Mesenchymal stem cell (in vitro differentiated cells and primary cell): ENCODE measurements at regions not wholly inside any gene's neighbourhood (a gene's known extent, or its start where the extent isn't known, plus 50 kb on each side); places are given as distances from the start of the nearest gene placed in this dataset.

Source experiments
- DNase-seq: peaks from one replicate; pipeline ENCODE4 v3.0.0-alpha.2; 2013
- H2AFZ ChIP-seq: one replicate; pipeline ENCODE4 v1.6.1; 2013; ENCODE audit warnings: low read depth, mild to moderate bottlenecking, control low read depth, inconsistent platforms, low read length, moderate library complexity
- H2AK5ac ChIP-seq: 2 replicates; pipeline ENCODE4 v1.6.1; 2013; ENCODE audit warnings: low read length, moderate library complexity, mild to moderate bottlenecking, inconsistent platforms; ENCODE audit not compliant: severe bottlenecking
- H2BK120ac ChIP-seq: one replicate; pipeline ENCODE4 v1.6.1; 2013; ENCODE audit warnings: low read depth, mild to moderate bottlenecking, inconsistent platforms, low read length, moderate library complexity
- H2BK12ac ChIP-seq, 2 experiments: one replicate each; pipeline ENCODE4 v1.6.1; 2013; ENCODE audit warnings: inconsistent platforms in 2 of 2, low read length in 2 of 2, mild to moderate bottlenecking in 2 of 2, moderate library complexity in 2 of 2, control low read depth in 1 of 2
- H2BK15ac ChIP-seq: one replicate; pipeline ENCODE4 v1.6.1; 2013; ENCODE audit warnings: mild to moderate bottlenecking, low read depth, inconsistent platforms; ENCODE audit not compliant: poor library complexity, severe bottlenecking
- H2BK5ac ChIP-seq: 2 replicates; pipeline ENCODE4 v1.6.1; 2013; ENCODE audit warnings: low read depth, mild to moderate bottlenecking, low read length, control low read depth, inconsistent platforms; ENCODE audit not compliant: poor library complexity, severe bottlenecking
- H3K14ac ChIP-seq, 2 experiments: one replicate each; pipeline ENCODE4 v1.6.1; 2013; ENCODE audit warnings: inconsistent platforms in 2 of 2, low read length in 2 of 2, control low read depth in 1 of 2, mild to moderate bottlenecking in 1 of 2, moderate library complexity in 1 of 2
- H3K18ac ChIP-seq, 2 experiments: one replicate each; pipeline ENCODE4 v1.6.1; 2013; ENCODE audit warnings: inconsistent platforms in 2 of 2, low read length in 2 of 2, control low read depth in 1 of 2, low read depth in 1 of 2, mild to moderate bottlenecking in 1 of 2
- H3K23ac ChIP-seq, 2 experiments: one replicate each; pipeline ENCODE4 v1.6.1; 2013; ENCODE audit warnings: inconsistent platforms in 2 of 2, low read length in 2 of 2, mild to moderate bottlenecking in 2 of 2, moderate library complexity in 2 of 2, control low read depth in 1 of 2
- H3K27ac ChIP-seq: 2 replicates; pipeline ENCODE4 v1.5.1; 2013; ENCODE audit warnings: mild to moderate bottlenecking, moderate library complexity, low read length, control low read depth, inconsistent platforms; ENCODE audit not compliant: poor library complexity, severe bottlenecking
- H3K27me3 ChIP-seq, 2 experiments: 2 replicates each; pipeline versions ENCODE4 v1.6.1 to v1.7.0; 2013; ENCODE audit warnings: low read length in 2 of 2, mild to moderate bottlenecking in 2 of 2, moderate library complexity in 2 of 2, control low read depth in 1 of 2, inconsistent platforms in 1 of 2; ENCODE audit not compliant: control insufficient read depth in 1 of 2, insufficient read depth in 1 of 2
- H3K36me3 ChIP-seq, 2 experiments: 2 replicates each; pipeline versions ENCODE4 v1.6.1 to v1.7.0; 2013; ENCODE audit warnings: low read length in 2 of 2, control low read depth in 1 of 2, inconsistent platforms in 1 of 2, low read depth in 1 of 2, mild to moderate bottlenecking in 1 of 2; ENCODE audit not compliant: insufficient read depth in 2 of 2, control insufficient read depth in 1 of 2
- H3K4ac ChIP-seq, 2 experiments: one replicate each; pipeline ENCODE4 v1.6.1; 2013; ENCODE audit warnings: inconsistent platforms in 2 of 2, low read length in 2 of 2, mild to moderate bottlenecking in 2 of 2, moderate library complexity in 2 of 2, control low read depth in 1 of 2, low read depth in 1 of 2
- H3K4me1 ChIP-seq: 2 replicates; pipeline ENCODE4 v1.6.1; 2013; ENCODE audit warnings: low read depth, low read length, control low read depth; ENCODE audit not compliant: control insufficient read depth, insufficient read depth
- H3K4me2 ChIP-seq: 2 replicates; pipeline ENCODE4 v1.6.1; 2013; ENCODE audit warnings: low read length, mild to moderate bottlenecking, inconsistent platforms; ENCODE audit not compliant: poor library complexity, severe bottlenecking
- H3K4me3 ChIP-seq, 2 experiments: 2 replicates each; pipeline versions ENCODE4 v1.5.1 to v1.7.0; 2013; ENCODE audit warnings: low read length in 2 of 2, mild to moderate bottlenecking in 2 of 2, control low read depth in 1 of 2, low read depth in 1 of 2; ENCODE audit not compliant: insufficient read depth in 1 of 2
- H3K79me1 ChIP-seq: replicated peaks from 2 replicates; pipeline ENCODE4 v1.6.1; 2013; ENCODE audit warnings: mild to moderate bottlenecking, control low read depth, low read length, inconsistent platforms; ENCODE audit not compliant: poor library complexity, severe bottlenecking
- H3K9ac ChIP-seq: 2 replicates; pipeline ENCODE4 v1.7.0; 2013; ENCODE audit warnings: mild to moderate bottlenecking, low read length, moderate library complexity
- H3K9me3 ChIP-seq: 2 replicates; pipeline ENCODE4 v1.7.0; 2013; ENCODE audit warnings: mild to moderate bottlenecking, low read length; ENCODE audit not compliant: control insufficient read depth
- H4K8ac ChIP-seq: one replicate; pipeline ENCODE4 v1.6.1; 2013; ENCODE audit warnings: inconsistent platforms, mild to moderate bottlenecking, low read length, moderate library complexity
- H4K91ac ChIP-seq: one replicate; pipeline ENCODE4 v1.6.1; 2013; ENCODE audit warnings: mild to moderate bottlenecking, low read length, inconsistent platforms
- WGBS: methylation state at CpG from one replicate; pipeline ENCODE4 v1.1.7; 2013; ENCODE audit warnings: mixed read lengths; 5-methylcytosine and 5-hydroxymethylcytosine counted together

GRCh38 chr21:41681348-41681801 is 85.5 kb downstream of the RIPK4 start:
- WGBS, result 87% methylated on average over 20 of the region's 20 CpGs
- Histone ChIP-seq H3K4ac (no peak overlapping the region), H2AFZ (no peak overlapping the region), H4K91ac (no peak overlapping the region), H3K27ac (no peak overlapping the region), H2AK5ac (no peak overlapping the region), H3K27me3 (peaks cover 0 to 7% of the 10 kb centered on the region in 2 experiments), H3K36me3 (no peaks in the 10 kb centered on the region), H3K14ac (no peak overlapping the region), H3K4me2 (no peak overlapping the region), H3K9me3 (no peaks in the 10 kb centered on the region), H2BK120ac (no peak overlapping the region), H3K23ac (no peak overlapping the region), H3K4me1 (peaks cover 30% of the 10 kb centered on the region), H4K8ac (no peak overlapping the region), H3K4me3 (no peak overlapping the region), H3K18ac (no peak overlapping the region), H2BK5ac (no peak overlapping the region), H2BK12ac (no peak overlapping the region), H3K9ac (no peak overlapping the region), H3K79me1 (no peaks in the 10 kb centered on the region), H2BK15ac (no peak overlapping the region)
- DNase-seq, result no peak

GRCh38 chr21:41680444-41681347 is 86.2 kb downstream of the RIPK4 start:
- H2BK5ac ChIP-seq, result no peak overlapping the region
- H2BK12ac ChIP-seq, result no peak overlapping the region
- no peak overlapping the region for H2BK120ac ChIP-seq
- no peak overlapping the region for H3K4me2 ChIP-seq
- no peaks in the 10 kb centered on the region for H3K36me3 ChIP-seq
- no peak overlapping the region for H3K14ac ChIP-seq
- no peak overlapping the region for H3K23ac ChIP-seq
- DNase-seq, result no peak
- peaks cover 30% of the 10 kb centered on the region for H3K4me1 ChIP-seq
- H3K4me3 ChIP-seq, result no peak overlapping the region
- H3K4ac ChIP-seq, result no peak overlapping the region
- peak overlapping the region; percentile 13 for H2BK15ac ChIP-seq
- no peak overlapping the region for H3K18ac ChIP-seq
- H4K91ac ChIP-seq, result no peak overlapping the region
- no peak overlapping the region for H3K9ac ChIP-seq
- no peak overlapping the region for H4K8ac ChIP-seq
- WGBS, result 84% methylated on average over 23 of the region's 23 CpGs
- H2AFZ ChIP-seq, result no peak overlapping the region
- no peak overlapping the region for H3K27ac ChIP-seq
- H2AK5ac ChIP-seq, result no peak overlapping the region
- no peaks in the 10 kb centered on the region for H3K79me1 ChIP-seq
- H3K27me3 ChIP-seq, result peaks cover 0 to under 1% of the 10 kb centered on the region in 2 experiments
- H3K9me3 ChIP-seq, result no peaks in the 10 kb centered on the region

- Histone ChIP-seq H3K36me3 (no peaks in the 10 kb centered on the region), H3K79me1 (no peaks in the 10 kb centered on the region), H3K23ac (no peak overlapping the region), H4K8ac (no peak overlapping the region), H3K9ac (no peak overlapping the region), H2BK15ac (no peak overlapping the region), H3K27me3 (no peaks in the 10 kb centered on the region), H3K4me1 (peaks cover 24% of the 10 kb centered on the region), H2AK5ac (no peak overlapping the region), H3K4me3 (no peak overlapping the region), H3K4ac (no peak overlapping the region), H2BK5ac (no peak overlapping the region), H2BK12ac (peak overlapping the region in 1 of 2 experiments; percentile 6), H3K18ac (no peak overlapping the region), H3K9me3 (no peaks in the 10 kb centered on the region), H3K27ac (peak overlapping the region; percentile 43), H2BK120ac (no peak overlapping the region), H3K4me2 (no peak overlapping the region), H3K14ac (no peak overlapping the region), H4K91ac (no peak overlapping the region), H2AFZ (no peak overlapping the region)
- 21% methylated on average over 11 of the region's 11 CpGs for WGBS
- DNase-seq, result peak; percentile 87
These were observed 87.9 kb downstream of the RIPK4 start for GRCh38 chr21:41678924-41679318.

GRCh38 chr21:41678016-41678923 is 88.6 kb downstream of the RIPK4 start:
- no peaks in the 10 kb centered on the region for H3K9me3 ChIP-seq
- H3K23ac ChIP-seq, result no peak overlapping the region
- H3K4me2 ChIP-seq, result no peak overlapping the region
- H3K79me1 ChIP-seq, result no peaks in the 10 kb centered on the region
- no peak overlapping the region for H2BK120ac ChIP-seq
- 80% methylated on average over 16 of the region's 17 CpGs for WGBS
- H3K4ac ChIP-seq, result no peak overlapping the region
- H4K91ac ChIP-seq, result no peak overlapping the region
- H3K27ac ChIP-seq, result peak overlapping the region; percentile 43
- no peak overlapping the region for H2AFZ ChIP-seq
- H2AK5ac ChIP-seq, result no peak overlapping the region
- no peaks in the 10 kb centered on the region for H3K36me3 ChIP-seq
- no peak overlapping the region for H2BK12ac ChIP-seq
- no peak overlapping the region for H3K14ac ChIP-seq
- H3K18ac ChIP-seq, result peak overlapping the region in 1 of 2 experiments; percentile 49
- H3K27me3 ChIP-seq, result peaks cover 4 to 6% of the 10 kb centered on the region in 2 experiments
- H2BK5ac ChIP-seq, result no peak overlapping the region
- no peak overlapping the region for H3K4me3 ChIP-seq
- H2BK15ac ChIP-seq, result no peak overlapping the region
- peak; percentile 5 for DNase-seq
- H3K4me1 ChIP-seq, result peaks cover 24% of the 10 kb centered on the region
- no peak overlapping the region for H3K9ac ChIP-seq
- H4K8ac ChIP-seq, result no peak overlapping the region
